LNCAP (cell line): ENCODE measurements at regions not wholly inside any gene's neighbourhood (a gene's known extent, or its start where the extent isn't known, plus 50 kb on each side); places are given as distances from the start of the nearest gene placed in this dataset.

Source experiments
- TF ChIP-seq, protein P1 (sequence below): fragments of 450-650 bp; IDR thresholded peaks from 2 replicates; pipeline ENCODE4 v1.5.1; 2017; ENCODE audit warnings: mild to moderate bottlenecking

DNA sequence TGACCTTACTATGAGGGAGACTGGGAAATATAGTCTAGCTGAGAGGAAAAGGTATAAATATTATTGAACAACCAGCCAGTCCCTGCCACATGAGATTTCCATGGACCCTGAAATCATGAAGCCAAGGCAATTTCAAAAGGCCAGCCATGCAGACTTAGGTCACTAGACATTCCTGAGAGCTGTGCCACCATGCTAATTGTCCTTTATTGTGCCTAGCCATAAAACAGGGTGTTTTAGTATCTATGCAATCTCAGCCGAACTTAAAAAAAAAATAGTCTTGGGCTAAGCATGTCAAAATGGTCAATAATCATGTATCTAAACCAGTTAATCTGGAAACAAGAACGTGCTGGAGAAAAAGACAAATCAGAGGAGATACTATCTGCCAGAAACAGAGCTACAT, 269.5 kb downstream of the LNPK start:
- TF ChIP-seq, protein P1, sequence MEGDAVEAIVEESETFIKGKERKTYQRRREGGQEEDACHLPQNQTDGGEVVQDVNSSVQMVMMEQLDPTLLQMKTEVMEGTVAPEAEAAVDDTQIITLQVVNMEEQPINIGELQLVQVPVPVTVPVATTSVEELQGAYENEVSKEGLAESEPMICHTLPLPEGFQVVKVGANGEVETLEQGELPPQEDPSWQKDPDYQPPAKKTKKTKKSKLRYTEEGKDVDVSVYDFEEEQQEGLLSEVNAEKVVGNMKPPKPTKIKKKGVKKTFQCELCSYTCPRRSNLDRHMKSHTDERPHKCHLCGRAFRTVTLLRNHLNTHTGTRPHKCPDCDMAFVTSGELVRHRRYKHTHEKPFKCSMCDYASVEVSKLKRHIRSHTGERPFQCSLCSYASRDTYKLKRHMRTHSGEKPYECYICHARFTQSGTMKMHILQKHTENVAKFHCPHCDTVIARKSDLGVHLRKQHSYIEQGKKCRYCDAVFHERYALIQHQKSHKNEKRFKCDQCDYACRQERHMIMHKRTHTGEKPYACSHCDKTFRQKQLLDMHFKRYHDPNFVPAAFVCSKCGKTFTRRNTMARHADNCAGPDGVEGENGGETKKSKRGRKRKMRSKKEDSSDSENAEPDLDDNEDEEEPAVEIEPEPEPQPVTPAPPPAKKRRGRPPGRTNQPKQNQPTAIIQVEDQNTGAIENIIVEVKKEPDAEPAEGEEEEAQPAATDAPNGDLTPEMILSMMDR: no peak

DNA sequence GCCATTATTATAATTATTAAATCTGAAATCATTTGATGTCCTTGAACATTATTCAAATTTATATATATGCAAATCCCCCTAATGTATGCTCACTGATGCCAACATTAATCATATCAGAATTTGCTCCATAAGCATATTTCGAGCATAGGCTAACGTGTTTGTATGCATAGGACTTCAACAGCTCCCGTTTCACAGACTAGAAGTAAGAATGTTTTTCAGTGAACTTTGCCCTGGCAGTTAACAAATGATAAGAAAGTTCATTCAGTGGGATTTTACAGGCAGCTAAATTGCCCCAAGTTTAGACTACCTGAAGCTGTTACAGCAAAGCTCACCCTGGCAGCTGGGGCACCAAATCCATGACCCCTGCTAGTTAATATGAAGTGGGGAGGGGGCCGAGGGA, 272.0 kb downstream of the LNPK start:
- TF ChIP-seq, protein P1: no peak

DNA sequence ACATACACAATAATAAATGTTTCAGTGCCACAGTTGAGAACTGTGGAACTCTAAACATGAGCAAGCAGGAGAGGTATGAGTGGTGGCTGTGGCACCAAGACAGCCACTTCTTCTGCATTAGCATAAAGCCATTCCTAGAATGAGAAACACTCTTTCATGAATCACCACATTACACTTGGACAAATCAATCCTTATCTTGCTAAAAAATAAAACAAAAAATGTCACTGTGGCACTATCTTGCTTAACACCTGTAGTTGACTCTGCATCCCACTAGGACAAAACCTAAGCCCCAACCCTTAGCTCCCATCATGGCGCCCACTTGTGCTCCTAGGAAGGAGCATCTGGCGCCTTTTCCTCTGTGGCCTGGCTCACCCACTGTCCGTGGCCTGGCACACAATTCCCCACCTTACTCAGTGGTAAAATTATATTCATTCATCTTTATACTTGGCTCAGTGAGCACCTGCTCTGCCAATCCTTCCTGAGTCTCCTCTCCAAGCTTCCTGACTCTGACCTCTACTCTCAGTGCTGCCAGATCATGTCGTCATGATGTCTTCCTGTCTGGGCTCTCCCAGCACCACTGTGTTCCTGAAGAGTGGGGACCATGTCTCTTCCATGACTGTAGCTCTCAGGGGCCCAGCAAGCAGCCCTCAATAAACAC, 272.9 kb downstream of the LNPK start:
- TF ChIP-seq, protein P1: no peak

DNA sequence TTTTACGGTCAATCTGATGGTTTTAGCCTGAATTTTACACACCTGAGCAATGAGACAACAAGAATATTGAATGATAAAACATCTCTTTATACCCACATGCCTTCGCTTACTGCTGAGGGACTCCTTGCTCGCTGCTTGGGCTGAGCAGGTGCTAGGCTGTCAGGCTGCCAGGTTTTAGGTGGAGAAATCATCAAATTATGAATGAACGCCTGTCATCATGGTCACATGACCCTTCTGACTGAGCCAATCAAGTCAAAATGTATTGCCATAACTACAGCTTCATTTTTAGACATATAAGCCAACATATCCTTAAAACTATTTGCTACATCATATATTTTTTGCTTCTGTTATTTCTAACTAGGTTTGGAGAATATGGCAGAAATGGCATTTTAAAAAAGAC, 274.0 kb downstream of the LNPK start:
- TF ChIP-seq, protein P1: no peak

DNA sequence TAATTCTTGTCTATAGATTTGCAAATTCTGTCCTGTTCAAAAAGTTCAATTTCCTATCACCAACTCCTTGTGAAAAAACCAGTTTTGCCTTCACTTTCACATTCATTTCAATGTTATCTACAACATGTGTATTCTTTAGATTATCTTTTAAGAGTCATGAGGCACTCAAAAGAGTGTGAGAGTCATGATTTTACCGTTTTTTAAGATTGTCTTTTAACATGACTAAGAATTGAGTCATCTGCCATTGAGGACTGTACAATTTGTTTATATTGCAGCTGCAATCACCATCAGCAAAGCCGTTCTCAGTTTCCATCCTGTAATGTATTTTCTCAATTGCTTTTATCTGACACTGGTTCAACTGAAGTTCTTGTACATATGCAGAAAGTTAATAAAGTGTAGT, 275.8 kb downstream of the LNPK start:
- TF ChIP-seq, protein P1: no peak

DNA sequence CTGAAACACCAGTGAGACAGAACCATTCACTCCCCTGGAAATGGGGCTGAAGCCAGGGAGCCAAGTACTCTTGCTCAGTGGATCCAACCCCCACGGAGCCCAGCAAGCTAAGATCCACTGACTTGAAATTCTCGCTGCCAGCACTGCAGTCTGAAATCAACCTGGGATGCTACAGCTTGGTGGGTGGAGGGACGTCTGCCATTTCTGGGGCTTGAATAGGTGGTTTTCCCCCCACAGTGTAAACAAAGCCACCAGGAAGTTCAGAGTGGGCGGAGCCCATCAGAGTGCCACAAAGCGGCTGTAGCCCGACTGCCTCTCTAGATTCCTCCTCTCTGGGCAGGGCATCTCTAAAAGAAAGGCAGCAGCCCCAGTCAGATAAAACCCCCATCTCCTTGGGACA, 292.8 kb downstream of the LNPK start:
- TF ChIP-seq, protein P1: no peak

DNA sequence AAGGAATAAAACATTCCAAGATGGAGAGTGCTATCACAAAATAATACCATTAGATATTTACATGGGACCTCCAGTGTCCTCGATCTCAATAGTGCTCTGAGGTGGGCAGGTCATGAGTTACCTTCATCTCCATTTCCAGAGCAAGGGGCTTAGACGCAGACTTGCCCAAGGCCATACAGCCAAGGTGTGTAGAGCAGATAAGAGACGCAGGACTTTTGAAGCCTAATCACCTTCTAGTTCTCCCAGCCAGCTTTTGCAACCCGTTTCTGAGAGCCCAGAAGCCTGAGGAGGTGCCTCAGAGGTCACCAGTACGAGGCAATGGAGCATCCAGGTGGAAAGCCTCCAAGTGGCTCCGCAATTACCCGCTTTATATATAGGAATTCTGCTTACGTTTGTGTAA, 294.7 kb downstream of the LNPK start:
- TF ChIP-seq, protein P1: no peak

DNA sequence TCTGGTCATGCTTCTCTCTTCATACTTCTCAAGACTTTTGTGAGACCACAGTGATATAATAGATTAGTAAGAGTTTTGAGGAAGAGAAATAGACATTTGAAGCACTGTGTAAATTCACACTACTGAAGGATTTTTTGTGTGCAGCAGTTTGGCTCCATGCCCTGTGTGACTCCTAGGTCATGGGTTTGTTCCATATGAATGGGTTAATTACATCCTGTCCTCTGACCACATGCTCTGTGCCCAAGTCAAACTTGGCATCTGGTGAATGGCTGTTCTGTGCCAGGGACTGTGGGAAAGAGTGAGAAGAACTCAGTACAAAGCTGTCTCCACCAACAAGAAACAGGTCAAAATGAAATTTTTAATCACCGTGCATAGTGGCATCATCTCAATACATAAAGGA, 304.0 kb downstream of the LNPK start:
- TF ChIP-seq, protein P1: no peak
